ENCODE measurements at regions not wholly inside any gene's neighbourhood (a gene's known extent, or its start where the extent isn't known, plus 50 kb on each side); places are given as distances from the start of the nearest gene placed in this dataset.

DNA sequence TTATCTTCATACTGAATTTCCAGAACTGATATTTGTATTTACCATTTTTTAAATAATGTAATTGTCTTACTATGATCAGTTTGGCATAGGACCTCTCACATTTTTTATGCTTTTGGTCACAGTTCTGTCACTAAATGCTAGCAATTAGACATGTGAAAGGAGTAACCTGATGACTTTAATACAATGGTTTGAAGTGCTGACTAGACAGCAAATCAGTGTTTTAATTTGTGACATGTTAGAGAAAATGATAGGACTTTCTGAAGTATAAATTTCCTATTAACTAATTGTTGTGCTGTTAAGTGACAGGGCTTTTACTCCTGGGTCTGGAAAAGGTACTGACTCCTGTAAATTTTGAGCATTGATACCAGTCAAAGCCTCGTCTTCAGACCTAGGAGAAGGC is 117.5 kb downstream of the ZNF330 start:
- no peaks in the 10 kb centered on the region for H4K20me1 ChIP-seq (replicated peaks in 1 of 2; ENCODE audit: control insufficient read depth in 1 of 2, insufficient read depth in 2 of 2, low read length in 2 of 2)
- no peak overlapping the region for H2BK120ac ChIP-seq (replicated peaks; ENCODE audit: low read depth, low read length)
- H3K36me3 ChIP-seq (ENCODE audit: control insufficient read depth in 2 of 4, insufficient read depth in 4 of 4, low read length in 3 of 4), result no peaks in the 10 kb centered on the region
- H3K9me3 ChIP-seq (ENCODE audit: insufficient read depth in 2 of 2, low read depth in 1 of 2, low read length in 1 of 2), result no peaks in the 10 kb centered on the region
- no peaks in the 10 kb centered on the region for H3K79me1 ChIP-seq (ENCODE audit: low read depth, low read length)
- no peak overlapping the region for H3K23ac ChIP-seq (ENCODE audit: insufficient read length)
- no peak overlapping the region for H2BK12ac ChIP-seq (ENCODE audit: low read depth, low read length)
- H3K27ac ChIP-seq (ENCODE audit: low read depth, low read length), result no peak overlapping the region
- H4K8ac ChIP-seq (ENCODE audit: extremely low read depth, insufficient read depth, low read length), result no peak overlapping the region
- no peak overlapping the region for H3K56ac ChIP-seq (replicated peaks; ENCODE audit: insufficient read length, low read depth, low read length)
- no peaks in the 10 kb centered on the region for H3K79me2 ChIP-seq (ENCODE audit: control insufficient read depth in 1 of 2, insufficient read depth in 2 of 2, low read length in 2 of 2)
- no peak overlapping the region for H3K4me3 ChIP-seq (ENCODE audit: extremely low read depth in 1 of 4, insufficient read depth in 2 of 4, low read depth in 3 of 4, low read length in 4 of 4)
- WGBS, 2 experiments (ENCODE audit: extremely low coverage in 1 of 2, insufficient coverage in 1 of 2, insufficient read length in 1 of 2, insufficient replicate concordance in 2 of 2, low coverage in 1 of 2, low lambda C conversion rate in 2 of 2, missing lambda C conversion rate in 1 of 2), result 71% methylated on average over 1 of the region's 1 CpG; no CpG with 5 or more reads in 1 of the 2 experiments
- H2BK15ac ChIP-seq (ENCODE audit: low read length), result no peak overlapping the region
- H3K23me2 ChIP-seq (ENCODE audit: low read depth, low read length), result no peaks in the 10 kb centered on the region
- no peak overlapping the region for H2AK5ac ChIP-seq (ENCODE audit: low read depth, low read length)
- ChIA-PET CTCF (ENCODE audit: partially characterized antibody) (no interaction called here), POLR2A (ENCODE audit: partially characterized antibody) (no interaction called here)
- H3K14ac ChIP-seq (ENCODE audit: insufficient read length), result no peak overlapping the region
- no peak for DNase-seq (ENCODE audit: low read depth in 1 of 2, low spot score in 2 of 2)
- no peak overlapping the region for H2AFZ ChIP-seq (ENCODE audit: low read length)
- H3K4me1 ChIP-seq (replicated peaks in 1 of 4; ENCODE audit: control insufficient read depth in 3 of 4, insufficient read depth in 4 of 4, low read length in 3 of 4), result no peaks in the 10 kb centered on the region
- H4K91ac ChIP-seq (replicated peaks; ENCODE audit: insufficient read length, low read length), result no peak overlapping the region
- no peak overlapping the region for H3K9ac ChIP-seq (replicated peaks in 1 of 4; ENCODE audit: extremely low read depth in 1 of 4, low read depth in 3 of 4, low read length in 3 of 4)
- H4K5ac ChIP-seq (ENCODE audit: insufficient read length, low read depth, low read length), result no peak overlapping the region
- H3K27me3 ChIP-seq (replicated peaks in 1 of 4; ENCODE audit: control insufficient read depth in 3 of 4, extremely low read depth in 1 of 4, insufficient read depth in 3 of 4, low read length in 3 of 4), result no peaks in the 10 kb centered on the region
- no peak overlapping the region for H2BK20ac ChIP-seq (ENCODE audit: low read length)
- H3K4ac ChIP-seq (replicated peaks; ENCODE audit: insufficient read length, low read depth, low read length), result no peak overlapping the region
- no peak overlapping the region for H3K4me2 ChIP-seq (ENCODE audit: insufficient read depth in 1 of 2, low read depth in 2 of 2, low read length in 2 of 2)
- no peak overlapping the region for H3K18ac ChIP-seq (ENCODE audit: extremely low read depth, low read length)
- no peak overlapping the region for H2BK5ac ChIP-seq (ENCODE audit: low read depth, low read length)
- no peak for FAIRE-seq
- no peak for TF ChIP-seq SP4 (IDR thresholded peaks at IDR 0.05; ENCODE audit: low read length)
- TF ChIP-seq, protein P1, sequence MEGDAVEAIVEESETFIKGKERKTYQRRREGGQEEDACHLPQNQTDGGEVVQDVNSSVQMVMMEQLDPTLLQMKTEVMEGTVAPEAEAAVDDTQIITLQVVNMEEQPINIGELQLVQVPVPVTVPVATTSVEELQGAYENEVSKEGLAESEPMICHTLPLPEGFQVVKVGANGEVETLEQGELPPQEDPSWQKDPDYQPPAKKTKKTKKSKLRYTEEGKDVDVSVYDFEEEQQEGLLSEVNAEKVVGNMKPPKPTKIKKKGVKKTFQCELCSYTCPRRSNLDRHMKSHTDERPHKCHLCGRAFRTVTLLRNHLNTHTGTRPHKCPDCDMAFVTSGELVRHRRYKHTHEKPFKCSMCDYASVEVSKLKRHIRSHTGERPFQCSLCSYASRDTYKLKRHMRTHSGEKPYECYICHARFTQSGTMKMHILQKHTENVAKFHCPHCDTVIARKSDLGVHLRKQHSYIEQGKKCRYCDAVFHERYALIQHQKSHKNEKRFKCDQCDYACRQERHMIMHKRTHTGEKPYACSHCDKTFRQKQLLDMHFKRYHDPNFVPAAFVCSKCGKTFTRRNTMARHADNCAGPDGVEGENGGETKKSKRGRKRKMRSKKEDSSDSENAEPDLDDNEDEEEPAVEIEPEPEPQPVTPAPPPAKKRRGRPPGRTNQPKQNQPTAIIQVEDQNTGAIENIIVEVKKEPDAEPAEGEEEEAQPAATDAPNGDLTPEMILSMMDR (IDR thresholded peaks at IDR 0.05; ENCODE audit: control extremely low read depth in 1 of 3, insufficient read depth in 1 of 3, low read depth in 1 of 3, low read length in 3 of 3), result no peak
- no peak for TF ChIP-seq SP1 (IDR thresholded peaks at IDR 0.05; ENCODE audit: low read depth, low read length)
- TF ChIP-seq RAD21 (IDR thresholded peaks at IDR 0.05 in 1 of 2, conservative IDR thresholded peaks at IDR 0.05 in 1 of 2; ENCODE audit: low read depth in 2 of 2, low read length in 2 of 2), result no peak
- no peak for TF ChIP-seq SIX5 (IDR thresholded peaks at IDR 0.05; ENCODE audit: low read depth, low read length)
- TF ChIP-seq SAP30 (IDR thresholded peaks at IDR 0.05; ENCODE audit: insufficient read depth, insufficient replicate concordance, low read length), result no peak
- no peak for TF ChIP-seq BACH1 (IDR thresholded peaks at IDR 0.05; ENCODE audit: low read length)
- no peak for TF ChIP-seq POU5F1 (IDR thresholded peaks at IDR 0.05; ENCODE audit: low read depth, low read length)
- TF ChIP-seq TBP (IDR thresholded peaks at IDR 0.05; ENCODE audit: low read depth, low read length), result no peak
- no peak for TF ChIP-seq HDAC2 (IDR thresholded peaks at IDR 0.05; ENCODE audit: borderline replicate concordance in 1 of 2, low read depth in 2 of 2, low read length in 2 of 2)
- no peak for TF ChIP-seq KDM4A (IDR thresholded peaks at IDR 0.05; ENCODE audit: low read depth, low read length, severe bottlenecking)
- TF ChIP-seq, protein P2, sequence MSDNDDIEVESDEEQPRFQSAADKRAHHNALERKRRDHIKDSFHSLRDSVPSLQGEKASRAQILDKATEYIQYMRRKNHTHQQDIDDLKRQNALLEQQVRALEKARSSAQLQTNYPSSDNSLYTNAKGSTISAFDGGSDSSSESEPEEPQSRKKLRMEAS (IDR thresholded peaks at IDR 0.05), result no peak

All from H1 (cell line).